Transverse colon (tissue), 4 donors: ENCODE measurements at regions not wholly inside any gene's neighbourhood (a gene's known extent, or its start where the extent isn't known, plus 50 kb on each side); places are given as distances from the start of the nearest gene placed in this dataset.

Experiments
- DNase-seq: peaks from one replicate; pipeline ENCODE4 v3.0.0-alpha.2; 2019
- H3K27ac ChIP-seq, 4 donors: fragments of 200-600 bp; sonication (generic); 2 replicates each; pipeline ENCODE4 v1.5.1; 2016 to 2018; ENCODE audit warnings: inconsistent platforms in 4 of 4
- H3K27me3 ChIP-seq: fragments of 200-600 bp; sonication (generic); 2 replicates; pipeline ENCODE4 v1.5.1; 2017; ENCODE audit warnings: inconsistent platforms
- H3K36me3 ChIP-seq, 4 donors: fragments of 200-600 bp; sonication (generic); 2 replicates each; pipeline ENCODE4 v1.5.1; 2017 to 2019; ENCODE audit warnings: inconsistent platforms in 4 of 4
- H3K4me1 ChIP-seq, 4 donors: fragments of 200-600 bp; sonication (generic); 2 replicates each; pipeline ENCODE4 v1.5.1; 2017 to 2020; ENCODE audit warnings: inconsistent platforms in 4 of 4
- H3K4me3 ChIP-seq, 4 donors: fragments of 200-600 bp; sonication (generic); 1 replicate in 1 of 4; 2 replicates in 3 of 4; pipeline versions ENCODE4 v1.5.1 to v1.6.1; 2017 to 2019; ENCODE audit warnings: inconsistent platforms in 4 of 4
- H3K9me3 ChIP-seq, 2 donors: fragments of 200-600 bp; sonication (generic); 2 replicates each; pipeline ENCODE4 v1.5.1; 2017 to 2019; ENCODE audit warnings: inconsistent platforms in 2 of 2
- CTCF ChIP-seq, 5 experiments: fragments of 200-600 bp in 3 of 5; fragments of 450-650 bp in 2 of 5; sonication (generic) in 3 of 5; IDR thresholded peaks; 1 replicate in 2 of 5; 2 replicates in 3 of 5; pipeline ENCODE4 v1.5.1; 2016 to 2017; ENCODE audit warnings: antibody characterized with exemption in 5 of 5, inconsistent platforms in 3 of 5, mild to moderate bottlenecking in 2 of 5, moderate library complexity in 1 of 5
- EP300 ChIP-seq: sonication (generic); formaldehyde crosslinking; IDR thresholded peaks from one replicate; pipeline ENCODE4 v1.6.1; 2017; ENCODE audit warnings: antibody characterized with exemption, low read depth
- POLR2A ChIP-seq: fragments of 450-650 bp; IDR thresholded peaks from one replicate; pipeline ENCODE4 v1.6.1; 2016; ENCODE audit warnings: antibody characterized with exemption, mild to moderate bottlenecking, moderate library complexity
- POLR2AphosphoS5 ChIP-seq, 3 donors: sonication (generic); formaldehyde crosslinking; IDR thresholded peaks; one replicate each; pipeline ENCODE4 v1.6.1; 2016; ENCODE audit warnings: antibody characterized with exemption in 3 of 3
- WGBS, 2 donors: methylation state at CpG; one replicate each; pipeline ENCODE4 v1.1.5; 2018; ENCODE audit warnings: low coverage in 1 of 2; 5-methylcytosine and 5-hydroxymethylcytosine counted together
- in situ Hi-C, 4 donors: fragments of 200-750 bp; cut with MboI; loops; one replicate each; pipeline versions ENCODE4 v1.15.0 to v1.15.1; 2017; ENCODE audit warnings: low sequenced_read_pairs in 3 of 4, low pct_ligation_motif_present in 1 of 4, low pct_unique_long_range_greater_than_20kb in 1 of 4
- intact Hi-C: fragments of 100-400 bp; cut with DNase I; formaldehyde crosslinking; loops from one replicate; pipeline ENCODE4 v1.15.1; 2023; ENCODE audit warnings: low total_unique reads

- H3K36me3 ChIP-seq: no peaks in the 10 kb centered on the region
- H3K4me1 ChIP-seq: no peaks in the 10 kb centered on the region
- TF ChIP-seq EP300 (no peak), CTCF (IDR thresholded peaks at IDR 0.05) (no peak), POLR2AphosphoS5 (IDR thresholded peaks at IDR 0.05) (no peak), POLR2A (no peak)
- intact Hi-C loops: no loop called here
- no peaks in the 10 kb centered on the region for H3K27me3 ChIP-seq
- H3K27ac ChIP-seq: no peak overlapping the region
- in situ Hi-C loops: no loop called here
- WGBS, 2 donors: 75 to 81% methylated on average over 3 of the region's 3 CpGs
- H3K4me3 ChIP-seq: no peak overlapping the region
- DNase-seq: no peak
- H3K9me3 ChIP-seq: no peaks in the 10 kb centered on the region
These were observed 850.2 kb upstream of the TMEM132C start for GRCh38 chr12:127416796-127417195.

GRCh38 chr12:127419111-127419510 is 847.9 kb upstream of the TMEM132C start:
- in situ Hi-C loops (no loop called here), intact Hi-C loops (no loop called here)
- no peaks in the 10 kb centered on the region for H3K36me3 ChIP-seq
- no peak overlapping the region for H3K27ac ChIP-seq
- TF ChIP-seq POLR2A: no peak
- TF ChIP-seq EP300: no peak
- no peak for TF ChIP-seq CTCF (IDR thresholded peaks at IDR 0.05)
- no peak for TF ChIP-seq POLR2AphosphoS5 (IDR thresholded peaks at IDR 0.05)
- no peaks in the 10 kb centered on the region for H3K27me3 ChIP-seq
- no peak overlapping the region for H3K4me3 ChIP-seq
- no peak for DNase-seq
- 61% methylated on average over 2 of the region's 2 CpGs; no CpG with 5 or more reads in 1 of the 2 donors for WGBS, 2 donors
- H3K4me1 ChIP-seq: no peaks in the 10 kb centered on the region
- H3K9me3 ChIP-seq: no peaks in the 10 kb centered on the region

GRCh38 chr12:127421614-127422013 is 845.4 kb upstream of the TMEM132C start:
- WGBS, 2 donors: 46 to 73% methylated on average over 4 to 5 of the region's 5 CpGs
- Histone ChIP-seq H3K27ac (no peak overlapping the region), H3K9me3 (no peaks in the 10 kb centered on the region), H3K27me3 (no peaks in the 10 kb centered on the region), H3K36me3 (no peaks in the 10 kb centered on the region), H3K4me3 (no peak overlapping the region), H3K4me1 (no peaks in the 10 kb centered on the region)
- TF ChIP-seq EP300: no peak
- no peak for TF ChIP-seq POLR2A
- TF ChIP-seq POLR2AphosphoS5 (IDR thresholded peaks at IDR 0.05): no peak
- TF ChIP-seq CTCF (IDR thresholded peaks at IDR 0.05): no peak
- intact Hi-C loops: no loop called here
- no peak for DNase-seq
- in situ Hi-C loops: no loop called here

GRCh38 chr12:127422935-127423566 is 843.9 kb upstream of the TMEM132C start:
- 75 to 78% methylated on average over 2 to 5 of the region's 9 CpGs for WGBS, 2 donors
- intact Hi-C loops: no loop called here
- no peak overlapping the region for H3K27ac ChIP-seq
- no peak for TF ChIP-seq POLR2A
- TF ChIP-seq POLR2AphosphoS5 (IDR thresholded peaks at IDR 0.05): no peak
- no peak for TF ChIP-seq EP300
- no peak for TF ChIP-seq CTCF (IDR thresholded peaks at IDR 0.05)
- in situ Hi-C loops: no loop called here
- no peak for DNase-seq
- H3K36me3 ChIP-seq: no peaks in the 10 kb centered on the region
- no peaks in the 10 kb centered on the region for H3K9me3 ChIP-seq
- H3K27me3 ChIP-seq: no peaks in the 10 kb centered on the region
- no peaks in the 10 kb centered on the region for H3K4me1 ChIP-seq
- no peak overlapping the region for H3K4me3 ChIP-seq
